Neural progenitor cell (in vitro differentiated cells): ENCODE measurements at regions not wholly inside any gene's neighbourhood (a gene's known extent, or its start where the extent isn't known, plus 50 kb on each side); places are given as distances from the start of the nearest gene placed in this dataset.

Experiments used
- CTCF ChIP-seq: fragments of 200-600 bp; sonication (generic); IDR thresholded peaks from 2 replicates; pipeline ENCODE4 v1.5.1; 2017; ENCODE audit warnings: antibody characterized with exemption, mild to moderate bottlenecking
- EZH2 ChIP-seq: fragments of 200-600 bp; sonication (generic); IDR thresholded peaks from 2 replicates; pipeline ENCODE4 v1.6.1; 2017; ENCODE audit warnings: antibody characterized with exemption, mild to moderate bottlenecking, moderate library complexity

GRCh38 chr6:40956936-40957335 is 82.1 kb downstream of the UNC5CL start:
- TF ChIP-seq CTCF, result no peak
- TF ChIP-seq EZH2, result no peak
